ENCODE measurements at regions not wholly inside any gene's neighbourhood (a gene's known extent, or its start where the extent isn't known, plus 50 kb on each side); places are given as distances from the start of the nearest gene placed in this dataset.

DNA sequence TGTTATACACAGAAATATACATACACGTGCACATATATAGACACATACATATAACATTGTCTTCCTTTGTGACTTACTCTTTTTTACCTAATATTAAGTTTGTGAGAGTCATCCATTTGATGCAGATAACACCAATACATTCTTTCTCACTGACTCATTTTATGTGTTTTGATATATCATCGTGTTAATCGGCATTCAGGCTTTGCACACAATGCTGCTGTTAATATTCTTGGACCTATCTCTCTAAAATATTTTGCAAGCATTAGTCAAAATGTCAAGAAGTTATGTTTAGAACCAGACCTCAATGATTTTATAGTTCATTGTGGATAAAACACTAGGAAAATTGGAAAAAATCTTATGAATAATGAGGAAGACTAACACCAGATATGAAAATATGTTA is 441.1 kb downstream of the LRATD1 start:
- DNase-seq (ENCODE audit: low read depth, low spot score), result no peak
- no peaks in the 10 kb centered on the region for H3K27me3 ChIP-seq (ENCODE audit: control insufficient read depth, insufficient read depth, low read length)
- H3K4me3 ChIP-seq (ENCODE audit: low read length), result no peak overlapping the region
- WGBS (ENCODE audit: insufficient coverage, insufficient read length), result no CpG with 5 or more reads among the region's 3 CpGs
- H3K27ac ChIP-seq (ENCODE audit: low read length), result no peak overlapping the region
- H3K36me3 ChIP-seq (ENCODE audit: control insufficient read depth, insufficient read depth, low read length), result no peaks in the 10 kb centered on the region
- no peaks in the 10 kb centered on the region for H3K4me1 ChIP-seq (ENCODE audit: control insufficient read depth, insufficient read depth, low read length)
- H3K9me3 ChIP-seq (ENCODE audit: control insufficient read depth, insufficient read depth, low read length), result no peaks in the 10 kb centered on the region

DNA sequence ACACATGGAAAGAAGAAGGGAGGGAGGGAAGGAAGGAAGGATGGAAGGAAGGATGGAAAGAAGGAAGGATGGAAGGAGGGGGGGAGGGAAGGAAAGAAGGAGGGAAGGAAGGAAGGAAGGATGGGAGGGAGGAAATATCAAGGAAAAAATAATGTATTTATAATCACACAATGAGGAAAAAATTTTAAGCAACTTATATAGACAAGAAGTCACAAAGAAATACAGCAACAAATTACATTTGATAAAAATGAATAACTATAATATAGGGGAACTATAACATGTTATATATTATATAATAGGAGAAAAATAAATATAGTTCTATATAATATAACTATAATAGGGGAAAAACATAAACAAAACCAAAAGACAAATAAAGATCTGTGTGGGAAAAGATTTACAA is 441.8 kb downstream of the LRATD1 start:
- Histone ChIP-seq H3K27me3 (ENCODE audit: control insufficient read depth, insufficient read depth, low read length) (no peaks in the 10 kb centered on the region), H3K27ac (ENCODE audit: low read length) (no peak overlapping the region), H3K4me3 (ENCODE audit: low read length) (no peak overlapping the region), H3K4me1 (ENCODE audit: control insufficient read depth, insufficient read depth, low read length) (no peaks in the 10 kb centered on the region), H3K36me3 (ENCODE audit: control insufficient read depth, insufficient read depth, low read length) (no peaks in the 10 kb centered on the region), H3K9me3 (ENCODE audit: control insufficient read depth, insufficient read depth, low read length) (no peaks in the 10 kb centered on the region)
- DNase-seq (ENCODE audit: low read depth, low spot score), result no peak

DNA sequence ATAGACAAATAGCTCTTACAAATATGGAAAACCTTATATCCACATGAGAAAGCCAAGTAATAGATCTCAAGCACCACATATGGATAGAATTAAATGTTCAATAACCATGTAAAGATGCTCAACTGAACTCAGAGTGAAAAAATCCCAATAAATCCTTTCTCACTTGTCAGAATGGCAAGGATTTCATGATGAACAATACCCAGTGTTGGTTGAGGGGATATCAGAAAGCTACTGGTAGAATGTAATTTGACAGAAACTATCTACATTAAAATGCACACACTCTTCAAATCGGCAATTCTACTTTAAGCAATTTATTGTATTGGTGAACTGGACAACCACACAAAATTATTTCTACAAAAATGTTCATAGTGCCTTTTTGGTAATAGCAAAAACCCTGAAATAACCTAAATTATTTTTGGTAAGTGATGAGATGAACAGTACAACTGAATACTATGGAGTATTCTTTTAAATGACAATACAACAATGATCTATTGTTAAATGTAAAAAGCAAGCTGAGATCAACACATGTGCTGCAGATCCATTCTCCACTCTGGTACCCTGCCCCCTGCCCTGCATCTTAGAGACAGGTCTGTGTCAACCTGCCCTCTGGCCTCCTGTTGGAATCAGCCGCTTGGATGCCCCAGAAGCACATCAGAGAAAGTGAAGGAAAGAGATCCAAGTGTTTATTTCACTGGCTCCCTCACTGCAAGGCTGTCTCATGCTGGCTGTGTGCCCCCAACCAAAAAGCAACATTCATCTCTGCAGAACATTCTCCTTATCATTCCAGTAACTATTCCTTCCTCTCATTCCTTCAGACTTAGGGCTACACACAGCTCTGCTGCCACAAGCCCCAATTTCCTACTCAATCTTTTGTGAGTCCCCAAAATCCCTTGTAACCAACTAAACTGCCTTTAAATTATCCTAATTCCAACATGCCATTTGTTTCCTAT is 442.5 kb downstream of the LRATD1 start:
- no peaks in the 10 kb centered on the region for H3K27me3 ChIP-seq (ENCODE audit: control insufficient read depth, insufficient read depth, low read length)
- no peaks in the 10 kb centered on the region for H3K4me1 ChIP-seq (ENCODE audit: control insufficient read depth, insufficient read depth, low read length)
- WGBS (ENCODE audit: insufficient coverage, insufficient read length), result no CpG with 5 or more reads among the region's 2 CpGs
- no peaks in the 10 kb centered on the region for H3K36me3 ChIP-seq (ENCODE audit: control insufficient read depth, insufficient read depth, low read length)
- no peak overlapping the region for H3K4me3 ChIP-seq (ENCODE audit: low read length)
- H3K9me3 ChIP-seq (ENCODE audit: control insufficient read depth, insufficient read depth, low read length), result no peaks in the 10 kb centered on the region
- H3K27ac ChIP-seq (ENCODE audit: low read length), result no peak overlapping the region
- no peak for DNase-seq (ENCODE audit: low read depth, low spot score)

DNA sequence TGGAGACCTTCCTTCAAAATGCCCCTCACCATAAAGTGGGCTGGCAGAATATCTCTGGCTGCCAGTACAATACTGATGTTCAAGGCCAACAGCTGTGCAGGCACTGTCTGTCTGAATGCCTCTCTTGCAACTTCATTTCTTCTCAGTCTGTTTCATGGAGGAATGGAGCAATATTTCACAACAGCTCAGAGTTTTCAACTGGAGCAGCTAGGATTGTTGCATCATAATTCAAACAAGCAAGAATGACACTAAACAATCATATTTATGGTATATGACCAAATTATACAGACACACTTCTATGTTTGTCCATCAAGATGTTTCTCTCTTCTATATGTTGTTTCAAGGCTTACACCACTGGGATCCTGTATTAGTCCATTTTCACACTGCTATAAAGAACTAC is 444.2 kb downstream of the LRATD1 start:
- no peak overlapping the region for H3K27ac ChIP-seq (ENCODE audit: low read length)
- no peaks in the 10 kb centered on the region for H3K36me3 ChIP-seq (ENCODE audit: control insufficient read depth, insufficient read depth, low read length)
- H3K4me3 ChIP-seq (ENCODE audit: low read length), result no peak overlapping the region
- no peaks in the 10 kb centered on the region for H3K27me3 ChIP-seq (ENCODE audit: control insufficient read depth, insufficient read depth, low read length)
- no peaks in the 10 kb centered on the region for H3K4me1 ChIP-seq (ENCODE audit: control insufficient read depth, insufficient read depth, low read length)
- H3K9me3 ChIP-seq (ENCODE audit: control insufficient read depth, insufficient read depth, low read length), result no peaks in the 10 kb centered on the region
- DNase-seq (ENCODE audit: low read depth, low spot score), result no peak

DNA sequence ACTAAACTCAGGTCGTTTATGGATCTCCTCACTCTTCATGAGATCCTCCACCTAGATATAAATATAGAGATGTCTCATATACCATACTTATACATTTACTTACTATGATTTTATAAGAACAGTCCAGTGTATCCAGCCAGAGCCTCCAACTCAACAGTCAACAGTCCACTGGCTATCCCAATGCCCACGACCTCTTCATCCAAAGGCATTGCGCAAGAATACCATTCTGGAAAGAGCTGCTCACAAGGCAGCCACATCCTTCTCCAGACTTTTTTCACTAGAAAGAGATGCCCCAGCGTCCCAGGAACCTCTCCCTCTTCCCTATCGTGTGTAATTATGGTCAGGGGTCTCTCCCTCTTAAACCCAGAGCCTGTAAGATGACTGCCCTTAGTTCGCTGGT is 448.8 kb downstream of the LRATD1 start:
- H3K27ac ChIP-seq (ENCODE audit: low read length), result no peak overlapping the region
- no peak overlapping the region for H3K4me3 ChIP-seq (ENCODE audit: low read length)
- no peaks in the 10 kb centered on the region for H3K9me3 ChIP-seq (ENCODE audit: control insufficient read depth, insufficient read depth, low read length)
- H3K4me1 ChIP-seq (ENCODE audit: control insufficient read depth, insufficient read depth, low read length), result no peaks in the 10 kb centered on the region
- H3K27me3 ChIP-seq (ENCODE audit: control insufficient read depth, insufficient read depth, low read length), result no peaks in the 10 kb centered on the region
- DNase-seq (ENCODE audit: low read depth, low spot score), result no peak
- WGBS (ENCODE audit: insufficient coverage, insufficient read length), result no CpG with 5 or more reads among the region's 6 CpGs
- no peaks in the 10 kb centered on the region for H3K36me3 ChIP-seq (ENCODE audit: control insufficient read depth, insufficient read depth, low read length)

DNA sequence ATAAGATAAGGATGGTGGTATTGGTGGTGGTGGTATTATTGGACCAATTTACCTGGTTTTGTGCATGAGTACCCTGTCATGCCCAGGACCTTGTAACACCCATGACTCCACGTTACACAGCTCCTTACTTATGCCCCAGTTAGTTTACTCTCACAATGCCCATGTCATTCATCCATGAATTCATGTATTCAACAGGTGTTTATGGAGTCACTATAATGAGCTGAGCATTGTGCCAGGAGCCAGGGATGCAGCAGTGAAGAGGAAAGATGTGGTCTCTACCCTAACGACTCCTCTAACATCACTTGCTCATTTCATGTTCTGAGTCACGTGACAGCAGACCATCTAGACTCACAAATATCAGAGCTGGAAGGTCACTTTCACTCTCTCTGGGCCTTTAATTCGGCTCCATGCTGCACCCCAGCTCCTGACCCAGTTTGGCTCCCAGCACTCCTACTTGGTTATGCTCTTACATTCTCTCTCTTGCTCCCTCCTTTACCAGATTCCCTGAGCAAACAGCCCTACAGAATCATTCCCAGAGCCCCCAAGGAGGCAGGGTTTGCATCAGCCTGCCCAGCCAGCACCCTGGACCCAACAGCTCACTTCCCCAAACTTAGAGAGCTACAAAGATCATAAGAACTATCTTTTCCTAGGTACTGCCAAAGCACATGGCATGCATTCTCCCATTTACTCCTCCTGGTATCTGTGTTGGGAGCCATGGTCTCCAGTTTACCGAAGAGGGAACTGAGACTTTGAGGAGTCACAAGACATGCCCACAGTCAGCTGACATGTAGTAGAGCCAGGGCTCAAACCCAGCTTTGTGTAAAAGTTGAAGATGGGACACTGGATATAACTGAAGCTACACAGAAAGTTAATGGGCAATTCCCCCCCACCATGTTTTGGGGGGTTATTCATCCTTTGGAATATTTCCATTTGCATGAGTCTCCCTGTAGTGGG is 449.9 kb downstream of the LRATD1 start:
- H3K9me3 ChIP-seq (ENCODE audit: control insufficient read depth, insufficient read depth, low read length), result no peaks in the 10 kb centered on the region
- DNase-seq (ENCODE audit: low read depth, low spot score), result no peak
- H3K27ac ChIP-seq (ENCODE audit: low read length), result no peak overlapping the region
- WGBS (ENCODE audit: insufficient coverage, insufficient read length), result no CpG with 5 or more reads among the region's 5 CpGs
- no peaks in the 10 kb centered on the region for H3K36me3 ChIP-seq (ENCODE audit: control insufficient read depth, insufficient read depth, low read length)
- H3K4me1 ChIP-seq (ENCODE audit: control insufficient read depth, insufficient read depth, low read length), result no peaks in the 10 kb centered on the region
- no peak overlapping the region for H3K4me3 ChIP-seq (ENCODE audit: low read length)
- no peaks in the 10 kb centered on the region for H3K27me3 ChIP-seq (ENCODE audit: control insufficient read depth, insufficient read depth, low read length)

DNA sequence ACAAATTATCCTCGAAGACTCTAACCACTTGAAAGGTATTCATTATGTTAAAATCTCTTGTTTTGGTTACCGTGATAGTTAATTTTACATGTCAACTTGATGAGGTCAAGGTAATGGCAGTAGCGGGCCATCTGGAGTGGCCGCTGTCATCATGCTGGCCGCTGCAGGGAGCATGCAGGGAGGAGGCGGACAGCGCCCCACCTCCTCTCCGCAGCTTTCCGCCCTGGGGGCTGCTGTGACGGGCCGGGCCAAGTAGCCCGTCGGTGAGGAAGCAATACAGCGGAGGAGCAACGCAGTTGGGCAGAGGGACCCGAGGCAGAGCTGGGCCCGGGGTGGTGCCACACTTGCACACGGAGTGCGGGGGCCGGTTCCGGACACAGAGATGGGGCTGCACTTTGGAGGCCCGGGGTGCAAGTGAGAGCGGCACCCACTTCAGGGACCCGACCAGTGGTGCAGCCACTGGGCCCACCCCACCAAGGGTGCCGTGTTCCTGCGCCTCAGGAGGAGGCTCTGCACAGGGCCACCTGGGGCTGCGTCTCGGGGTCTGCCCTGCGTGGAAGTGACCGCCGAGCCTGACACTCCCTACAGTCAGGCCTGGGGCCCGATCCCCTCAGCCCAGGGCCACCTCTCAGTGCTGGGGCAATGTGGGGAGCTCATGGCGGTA is 452.4 kb downstream of the LRATD1 start:
- H3K4me3 ChIP-seq (ENCODE audit: low read length), result no peak overlapping the region
- no peaks in the 10 kb centered on the region for H3K9me3 ChIP-seq (ENCODE audit: control insufficient read depth, insufficient read depth, low read length)
- no peak for DNase-seq (ENCODE audit: low read depth, low spot score)
- H3K36me3 ChIP-seq (ENCODE audit: control insufficient read depth, insufficient read depth, low read length), result no peaks in the 10 kb centered on the region
- no peaks in the 10 kb centered on the region for H3K27me3 ChIP-seq (ENCODE audit: control insufficient read depth, insufficient read depth, low read length)
- H3K4me1 ChIP-seq (ENCODE audit: control insufficient read depth, insufficient read depth, low read length), result no peaks in the 10 kb centered on the region
- no peak overlapping the region for H3K27ac ChIP-seq (ENCODE audit: low read length)
- WGBS (ENCODE audit: insufficient coverage, insufficient read length), result no CpG with 5 or more reads among the region's 33 CpGs

DNA sequence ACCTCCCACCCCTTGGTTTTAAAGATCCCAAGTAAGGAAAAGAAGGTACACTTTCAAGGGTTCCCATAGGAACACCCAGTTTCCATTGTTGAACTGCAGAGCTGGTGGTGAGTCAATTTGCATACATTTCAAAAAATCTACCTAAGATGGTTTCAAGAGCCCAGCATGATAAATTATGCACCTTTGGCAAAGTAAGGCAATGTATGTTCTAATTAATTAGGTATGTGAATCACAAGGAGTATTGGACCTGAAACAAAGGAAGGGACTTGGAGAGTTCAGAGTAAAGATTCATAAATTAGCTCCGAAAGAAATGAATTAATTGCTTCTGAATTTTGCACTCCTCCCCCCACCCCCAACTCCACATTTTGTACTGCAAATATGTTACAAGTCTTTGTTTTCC is 459.7 kb downstream of the LRATD1 start:
- 0 out of 2 replicates have a peak, but pooled peaks cover 2% of the 10 kb centered on the region for H3K4me1 ChIP-seq (ENCODE audit: control insufficient read depth, insufficient read depth, low read length)
- H3K27ac ChIP-seq (ENCODE audit: low read length), result no peak overlapping the region
- no peaks in the 10 kb centered on the region for H3K36me3 ChIP-seq (ENCODE audit: control insufficient read depth, insufficient read depth, low read length)
- no CpG with 5 or more reads among the region's 1 CpG for WGBS (ENCODE audit: insufficient coverage, insufficient read length)
- no peaks in the 10 kb centered on the region for H3K9me3 ChIP-seq (ENCODE audit: control insufficient read depth, insufficient read depth, low read length)
- no peak for DNase-seq (ENCODE audit: low read depth, low spot score)
- no peaks in the 10 kb centered on the region for H3K27me3 ChIP-seq (ENCODE audit: control insufficient read depth, insufficient read depth, low read length)
- H3K4me3 ChIP-seq (ENCODE audit: low read length), result no peak overlapping the region

DNA sequence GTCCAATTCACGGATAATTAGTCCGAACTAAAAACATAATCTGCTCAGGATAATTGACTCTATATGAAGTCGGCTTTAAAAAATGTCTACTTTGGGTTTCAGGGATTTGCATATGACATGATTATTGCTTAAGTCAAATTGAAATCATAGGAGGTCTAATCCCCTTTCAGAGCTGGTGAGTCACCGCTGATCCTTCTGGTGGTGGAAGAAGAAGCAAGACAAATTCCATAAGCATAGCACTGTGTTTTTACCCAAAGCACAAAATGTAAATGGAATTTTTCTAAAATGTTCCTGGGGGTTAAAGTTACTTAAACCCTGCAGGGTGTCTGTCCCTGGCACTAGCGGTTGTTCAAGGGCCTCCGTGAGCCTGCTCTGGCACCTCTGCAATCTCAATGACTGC is 460.2 kb downstream of the LRATD1 start:
- H3K9me3 ChIP-seq (ENCODE audit: control insufficient read depth, insufficient read depth, low read length), result no peaks in the 10 kb centered on the region
- H3K36me3 ChIP-seq (ENCODE audit: control insufficient read depth, insufficient read depth, low read length), result no peaks in the 10 kb centered on the region
- H3K27ac ChIP-seq (ENCODE audit: low read length), result no peak overlapping the region
- no peak overlapping the region for H3K4me3 ChIP-seq (ENCODE audit: low read length)
- H3K4me1 ChIP-seq (ENCODE audit: control insufficient read depth, insufficient read depth, low read length), result 0 out of 2 replicates have a peak, but pooled peaks cover 2% of the 10 kb centered on the region
- DNase-seq (ENCODE audit: low read depth, low spot score), result no peak
- no CpG with 5 or more reads among the region's 6 CpGs for WGBS (ENCODE audit: insufficient coverage, insufficient read length)
- H3K27me3 ChIP-seq (ENCODE audit: control insufficient read depth, insufficient read depth, low read length), result no peaks in the 10 kb centered on the region

DNA sequence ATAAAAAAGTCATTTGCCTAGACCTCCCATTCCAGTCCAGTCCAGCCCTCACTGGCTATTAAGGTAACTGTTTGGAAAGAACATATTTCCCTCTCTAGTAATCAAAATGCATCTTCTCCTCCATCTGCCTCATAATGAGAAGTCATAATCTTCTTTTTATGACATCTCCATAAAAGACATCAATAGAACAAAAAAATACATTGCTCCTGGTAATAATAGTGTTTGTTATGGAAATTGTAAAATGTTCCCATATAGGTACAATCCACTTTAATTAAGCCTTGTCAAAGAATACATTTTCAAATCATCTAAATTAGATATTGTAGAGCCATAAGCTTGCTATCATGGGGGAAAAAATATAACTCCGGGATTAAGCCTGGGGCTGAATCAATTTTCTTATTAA is 461.6 kb downstream of the LRATD1 start:
- no peaks in the 10 kb centered on the region for H3K36me3 ChIP-seq (ENCODE audit: control insufficient read depth, insufficient read depth, low read length)
- H3K27ac ChIP-seq (ENCODE audit: low read length), result no peak overlapping the region
- H3K4me1 ChIP-seq (ENCODE audit: control insufficient read depth, insufficient read depth, low read length), result 0 out of 2 replicates have a peak, but pooled peaks cover 2% of the 10 kb centered on the region
- H3K4me3 ChIP-seq (ENCODE audit: low read length), result no peak overlapping the region
- no peaks in the 10 kb centered on the region for H3K9me3 ChIP-seq (ENCODE audit: control insufficient read depth, insufficient read depth, low read length)
- no CpG with 5 or more reads among the region's 1 CpG for WGBS (ENCODE audit: insufficient coverage, insufficient read length)
- DNase-seq (ENCODE audit: low read depth, low spot score), result no peak
- H3K27me3 ChIP-seq (ENCODE audit: control insufficient read depth, insufficient read depth, low read length), result no peaks in the 10 kb centered on the region
